OCI-LY7 (cell line): ENCODE measurements at regions not wholly inside any gene's neighbourhood (a gene's known extent, or its start where the extent isn't known, plus 50 kb on each side); places are given as distances from the start of the nearest gene placed in this dataset.

ENCODE experiments used
- BruUV-seq: library from RNA; stranded (reverse); fragments of 400-500 nt; replicated peaks from 2 replicates; lab custom pipeline; 2021; lab: Mats Ljungman, UMichigan
- CTCF ChIA-PET: fragments of 300-600 bp; sonication (Branson Sonifier 250); formaldehyde crosslinking; loops from one replicate; lab custom pipeline; 2022; ENCODE audit warnings: antibody characterized with exemption; ENCODE audit not compliant: unreplicated experiment; lab: Charles Lee
- POLR2A ChIA-PET: fragments of 300-600 bp; sonication (Branson Sonifier 250); formaldehyde crosslinking; loops from one replicate; lab custom pipeline; 2022; ENCODE audit warnings: antibody characterized with exemption; lab: Charles Lee
- DNase-seq: peaks from one replicate; pipeline ENCODE4 v3.0.0-alpha.2; 2015; ENCODE audit warnings: low spot score
- H2AFZ ChIP-seq: fragments of 200-600 bp; sonication (generic), shearing (Covaris generic); 2 replicates; pipeline ENCODE4 v1.6.1; 2014; ENCODE audit warnings: mild to moderate bottlenecking, antibody characterized with exemption, low read length, moderate library complexity
- H3K27ac ChIP-seq: fragments of 200-600 bp; sonication (generic); 2 replicates; pipeline ENCODE4 v1.5.1; 2014; ENCODE audit warnings: mixed run types, low read depth, mild to moderate bottlenecking, moderate library complexity, low read length, inconsistent platforms; ENCODE audit not compliant: poor library complexity, severe bottlenecking
- H3K36me3 ChIP-seq: fragments of 200-600 bp; sonication (generic); 2 replicates; pipeline ENCODE4 v1.6.1; 2014; ENCODE audit warnings: mild to moderate bottlenecking, antibody characterized with exemption, low read length, moderate library complexity, mixed read lengths; ENCODE audit not compliant: insufficient read depth
- H3K4me1 ChIP-seq: fragments of 200-600 bp; sonication (generic); 2 replicates; pipeline ENCODE4 v1.5.1; 2014; ENCODE audit warnings: mild to moderate bottlenecking, low read length; ENCODE audit not compliant: insufficient read depth, poor library complexity, severe bottlenecking
- H3K4me2 ChIP-seq: fragments of 200-600 bp; sonication (generic); 2 replicates; pipeline ENCODE4 v1.6.1; 2014; ENCODE audit warnings: mild to moderate bottlenecking, low read length
- H3K4me3 ChIP-seq: fragments of 200-600 bp; sonication (generic); 2 replicates; pipeline ENCODE4 v1.5.1; 2014; ENCODE audit warnings: mild to moderate bottlenecking, low read depth, low read length; ENCODE audit not compliant: poor library complexity, severe bottlenecking
- H3K79me2 ChIP-seq: fragments of 200-600 bp; sonication (generic); 2 replicates; pipeline ENCODE4 v1.6.1; 2016; ENCODE audit warnings: low read depth, mild to moderate bottlenecking, low read length, moderate library complexity, mixed read lengths; ENCODE audit not compliant: insufficient read depth
- H3K9me2 ChIP-seq: fragments of 200-600 bp; sonication (generic); 2 replicates; pipeline ENCODE4 v1.6.1; 2016; ENCODE audit warnings: mild to moderate bottlenecking, low read length, mixed read lengths; ENCODE audit not compliant: insufficient read depth
- H3K9me3 ChIP-seq: fragments of 200-600 bp; sonication (generic); 2 replicates; pipeline ENCODE4 v1.6.1; 2014; ENCODE audit warnings: mild to moderate bottlenecking, mixed run types, low read length, mixed read lengths
- H4K20me1 ChIP-seq: fragments of 200-600 bp; sonication (generic); 2 replicates; pipeline ENCODE4 v1.6.1; 2014; ENCODE audit warnings: mild to moderate bottlenecking, antibody characterized with exemption, low read length, moderate library complexity, mixed read lengths; ENCODE audit not compliant: insufficient read depth
- EZH2phosphoT487 ChIP-seq: fragments of 200-600 bp; sonication (generic); IDR thresholded peaks from 2 replicates; pipeline ENCODE4 v1.6.1; 2018; ENCODE audit warnings: low read depth, borderline replicate concordance, mild to moderate bottlenecking, mixed run types, antibody characterized with exemption, low read length, moderate library complexity, mixed read lengths
- intact Hi-C: fragments of 100-400 bp; cut with micrococcal nuclease; formaldehyde crosslinking; loops from one replicate; pipeline ENCODE4 v1.10.0; 2022; ENCODE audit not compliant: unreplicated experiment
- TF ChIP-seq, protein P1 (sequence below): fragments of 200-600 bp; sonication (generic); conservative IDR thresholded peaks from 2 replicates; pipeline ENCODE4 v1.5.1; 2014; ENCODE audit warnings: mild to moderate bottlenecking, antibody characterized with exemption, low read length, moderate library complexity, mixed read lengths

DNA sequence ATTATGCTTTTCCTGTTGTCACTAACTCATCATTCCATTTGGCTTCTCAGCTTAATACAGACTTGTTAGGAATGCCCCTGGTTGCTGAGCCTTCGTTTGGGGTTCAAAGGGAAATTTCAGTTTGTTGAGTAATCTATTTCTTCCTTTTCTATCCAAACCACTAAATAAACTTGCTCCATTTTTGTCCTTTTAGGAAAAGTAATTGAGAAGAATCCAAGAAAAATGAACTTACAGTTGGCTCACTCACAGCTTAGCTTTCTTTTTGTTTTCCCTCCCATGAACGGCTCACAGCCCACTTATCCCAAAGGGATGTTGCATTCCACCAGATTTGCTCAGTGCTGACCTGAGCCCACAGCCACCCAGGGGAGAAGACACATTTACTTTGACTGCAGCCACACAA, 73.9 kb downstream of the SOX11 start:
- Histone ChIP-seq H3K9me3 (no peaks in the 10 kb centered on the region), H3K27ac (no peak overlapping the region), H3K36me3 (no peaks in the 10 kb centered on the region), H3K79me2 (no peaks in the 10 kb centered on the region), H3K4me3 (no peak overlapping the region), H3K4me1 (no peaks in the 10 kb centered on the region), H4K20me1 (no peaks in the 10 kb centered on the region), H3K4me2 (no peak overlapping the region), H2AFZ (no peak overlapping the region), H3K9me2 (no peaks in the 10 kb centered on the region)
- intact Hi-C loops = no loop called here
- CTCF ChIA-PET = no interaction called here
- no TSS peak for BruUV-seq
- TF ChIP-seq, protein P1, sequence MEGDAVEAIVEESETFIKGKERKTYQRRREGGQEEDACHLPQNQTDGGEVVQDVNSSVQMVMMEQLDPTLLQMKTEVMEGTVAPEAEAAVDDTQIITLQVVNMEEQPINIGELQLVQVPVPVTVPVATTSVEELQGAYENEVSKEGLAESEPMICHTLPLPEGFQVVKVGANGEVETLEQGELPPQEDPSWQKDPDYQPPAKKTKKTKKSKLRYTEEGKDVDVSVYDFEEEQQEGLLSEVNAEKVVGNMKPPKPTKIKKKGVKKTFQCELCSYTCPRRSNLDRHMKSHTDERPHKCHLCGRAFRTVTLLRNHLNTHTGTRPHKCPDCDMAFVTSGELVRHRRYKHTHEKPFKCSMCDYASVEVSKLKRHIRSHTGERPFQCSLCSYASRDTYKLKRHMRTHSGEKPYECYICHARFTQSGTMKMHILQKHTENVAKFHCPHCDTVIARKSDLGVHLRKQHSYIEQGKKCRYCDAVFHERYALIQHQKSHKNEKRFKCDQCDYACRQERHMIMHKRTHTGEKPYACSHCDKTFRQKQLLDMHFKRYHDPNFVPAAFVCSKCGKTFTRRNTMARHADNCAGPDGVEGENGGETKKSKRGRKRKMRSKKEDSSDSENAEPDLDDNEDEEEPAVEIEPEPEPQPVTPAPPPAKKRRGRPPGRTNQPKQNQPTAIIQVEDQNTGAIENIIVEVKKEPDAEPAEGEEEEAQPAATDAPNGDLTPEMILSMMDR = no peak
- TF ChIP-seq EZH2phosphoT487 = no peak
- DNase-seq = no peak
- POLR2A ChIA-PET = no interaction called here

DNA sequence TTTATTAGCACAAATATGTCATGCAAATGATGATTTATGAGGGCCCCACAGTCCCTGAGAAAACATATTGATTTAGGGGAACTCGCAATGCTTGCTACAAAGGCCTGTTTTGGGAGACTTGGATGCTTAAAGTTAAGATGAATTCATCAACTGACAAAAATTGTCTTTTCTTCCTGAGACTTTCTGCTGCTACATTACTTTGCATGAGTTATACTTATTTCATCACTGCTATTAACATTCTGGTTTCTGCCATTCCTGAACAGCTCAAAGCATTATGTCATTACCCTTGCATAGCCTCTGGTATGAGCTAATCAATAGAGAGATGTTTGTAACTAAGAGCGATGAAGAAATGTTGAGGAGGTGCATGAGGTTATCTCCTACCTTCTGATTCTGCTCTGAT, 74.4 kb downstream of the SOX11 start:
- intact Hi-C loops = no loop called here

DNA sequence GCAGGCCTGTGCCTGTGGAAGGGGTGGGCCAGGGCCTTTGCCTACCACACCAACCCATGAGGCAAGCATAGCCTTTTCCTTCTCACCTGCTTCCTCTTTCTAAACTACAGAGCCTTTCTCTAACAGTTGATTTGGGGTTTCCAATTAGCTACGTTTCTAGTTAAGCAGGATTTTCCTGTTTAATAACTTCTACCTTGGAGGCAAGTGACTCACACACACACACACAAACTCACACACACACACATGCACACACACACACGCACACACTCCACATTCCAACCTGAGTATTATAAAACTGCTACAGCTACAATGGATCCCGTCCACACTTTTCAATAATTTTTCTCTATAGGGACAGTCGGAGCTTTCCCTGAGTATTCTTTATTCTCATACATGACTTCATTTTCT, 84.9 kb downstream of the SOX11 start:
- intact Hi-C loops = no loop called here
- Histone ChIP-seq H3K79me2 (no peaks in the 10 kb centered on the region), H3K27ac (no peak overlapping the region), H2AFZ (no peak overlapping the region), H3K4me2 (no peak overlapping the region), H3K4me3 (no peak overlapping the region), H3K9me3 (no peaks in the 10 kb centered on the region), H3K9me2 (no peaks in the 10 kb centered on the region), H4K20me1 (no peaks in the 10 kb centered on the region), H3K36me3 (no peaks in the 10 kb centered on the region), H3K4me1 (no peaks in the 10 kb centered on the region)
- DNase-seq = no peak
- POLR2A ChIA-PET = interaction anchor here (1.0 to 1.3 kb wide), 2 partner anchors 10 to 74 kb away, joined by 3 read pairs; no protein-coding TSS in a partner anchor
- CTCF ChIA-PET = no interaction called here
- TF ChIP-seq, protein P1 = no peak
- TF ChIP-seq EZH2phosphoT487 = no peak
- BruUV-seq = no TSS peak

More for the DNA sequence above, 74.4 kb downstream of the SOX11 start:
- H3K27ac ChIP-seq = no peak overlapping the region
- H2AFZ ChIP-seq = no peak overlapping the region
- H3K4me1 ChIP-seq = no peaks in the 10 kb centered on the region
- TF ChIP-seq EZH2phosphoT487 = no peak
- TF ChIP-seq, protein P1 = no peak
- H3K9me2 ChIP-seq = no peaks in the 10 kb centered on the region
- POLR2A ChIA-PET = interaction anchor here (0.9 kb wide), 1 partner anchor 10 kb away, joined by 3 read pairs; no protein-coding TSS in a partner anchor
- no peak for DNase-seq
- BruUV-seq = no TSS peak
- H3K36me3 ChIP-seq = no peaks in the 10 kb centered on the region
- H3K9me3 ChIP-seq = no peaks in the 10 kb centered on the region
- no peak overlapping the region for H3K4me2 ChIP-seq
- no peaks in the 10 kb centered on the region for H3K79me2 ChIP-seq
- CTCF ChIA-PET = no interaction called here
- H3K4me3 ChIP-seq = no peak overlapping the region
- H4K20me1 ChIP-seq = no peaks in the 10 kb centered on the region
